ENCODE measurements at regions not wholly inside any gene's neighbourhood (a gene's known extent, or its start where the extent isn't known, plus 50 kb on each side); places are given as distances from the start of the nearest gene placed in this dataset.
"Not testable (repeated sequence)": the region's sequence is repeated elsewhere in the genome, so short reads cannot be mapped to it uniquely, and the experiment has no call there.

DNA sequence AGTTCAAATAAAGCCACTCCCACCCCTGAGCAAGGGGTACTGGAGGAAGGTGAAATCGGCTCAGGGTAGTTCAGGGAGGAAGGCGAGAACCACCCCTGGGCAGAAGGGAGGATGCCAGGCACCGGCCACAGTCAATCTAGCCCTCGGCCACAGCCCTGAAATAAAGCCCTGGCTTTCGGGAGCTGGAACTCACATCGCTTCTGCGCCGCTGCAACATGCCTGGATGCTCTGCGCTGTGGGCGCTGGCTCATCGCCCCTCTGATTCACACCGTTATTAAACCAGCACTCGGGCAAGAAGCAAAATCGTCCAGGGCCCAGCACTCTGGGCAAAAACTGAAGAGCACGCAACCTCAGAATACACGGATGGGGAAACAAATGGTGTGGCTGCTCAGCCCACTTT is 136.9 kb upstream of the RREB1 start:
- no peak for DNase-seq (ENCODE audit: low read depth in 1 of 2, low spot score in 1 of 2)

DNA sequence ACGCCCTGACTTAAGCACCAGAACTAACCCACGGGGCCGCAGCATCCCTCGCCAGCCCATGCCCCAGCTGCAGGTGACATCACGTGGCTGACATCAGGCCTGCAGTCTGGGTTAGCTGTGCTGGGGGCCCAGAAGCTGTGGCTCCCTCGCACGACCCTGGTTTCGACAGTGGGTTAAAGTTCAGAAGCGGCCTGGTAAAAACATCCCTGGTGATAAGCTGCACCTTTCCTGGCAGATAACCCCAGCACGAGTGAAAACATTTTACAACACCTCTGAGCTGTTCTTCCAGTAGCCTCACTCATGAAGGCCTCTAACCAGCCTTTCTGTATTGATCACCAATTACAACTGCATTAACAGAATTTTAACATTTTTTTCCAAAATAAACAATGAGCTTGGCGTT is 136.4 kb upstream of the RREB1 start:
- no peak for DNase-seq (ENCODE audit: low read depth in 1 of 2, low spot score in 1 of 2)

DNA sequence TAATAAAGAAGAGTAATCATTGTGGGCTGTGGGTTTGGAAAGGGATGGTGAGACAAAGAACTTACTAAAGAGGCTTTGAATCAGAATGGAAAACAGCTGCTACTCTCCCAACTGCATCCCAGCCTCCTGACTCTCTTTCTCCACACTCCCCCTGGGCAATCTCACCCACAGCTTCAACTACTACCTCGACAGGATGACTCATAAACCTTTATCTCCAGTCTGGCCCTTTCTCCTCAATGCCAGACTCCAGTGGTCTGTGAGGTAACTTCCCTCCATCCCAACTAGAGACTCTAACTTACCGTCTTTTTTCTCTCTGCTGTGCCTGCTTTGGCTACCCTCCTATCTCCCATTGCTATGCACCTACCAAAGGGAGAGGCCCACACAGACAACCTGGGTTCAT is 135.3 kb upstream of the RREB1 start:
- no peak for DNase-seq (ENCODE audit: low read depth in 1 of 2, low spot score in 1 of 2)

DNA sequence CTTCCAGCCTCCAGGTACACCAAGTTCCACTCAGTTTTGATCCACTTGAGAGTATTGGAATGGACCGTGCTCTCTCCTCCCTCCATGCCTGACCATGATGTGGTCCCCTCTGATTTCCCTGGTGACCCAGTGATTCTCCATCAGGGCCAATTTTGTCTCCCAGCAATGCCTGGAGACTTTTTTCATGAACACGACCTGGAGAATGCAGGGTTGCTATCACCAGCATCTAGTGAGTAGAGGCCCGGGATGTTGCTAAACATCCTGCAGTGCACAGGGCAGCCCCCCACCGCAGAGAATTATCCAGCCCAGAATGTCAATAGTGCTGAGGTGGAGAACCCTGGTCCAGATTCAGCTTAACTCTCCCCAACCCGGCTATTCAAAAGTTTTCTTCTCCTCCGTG is 134.0 kb upstream of the RREB1 start:
- no peak for DNase-seq (ENCODE audit: low read depth in 1 of 2, low spot score in 1 of 2)

DNA sequence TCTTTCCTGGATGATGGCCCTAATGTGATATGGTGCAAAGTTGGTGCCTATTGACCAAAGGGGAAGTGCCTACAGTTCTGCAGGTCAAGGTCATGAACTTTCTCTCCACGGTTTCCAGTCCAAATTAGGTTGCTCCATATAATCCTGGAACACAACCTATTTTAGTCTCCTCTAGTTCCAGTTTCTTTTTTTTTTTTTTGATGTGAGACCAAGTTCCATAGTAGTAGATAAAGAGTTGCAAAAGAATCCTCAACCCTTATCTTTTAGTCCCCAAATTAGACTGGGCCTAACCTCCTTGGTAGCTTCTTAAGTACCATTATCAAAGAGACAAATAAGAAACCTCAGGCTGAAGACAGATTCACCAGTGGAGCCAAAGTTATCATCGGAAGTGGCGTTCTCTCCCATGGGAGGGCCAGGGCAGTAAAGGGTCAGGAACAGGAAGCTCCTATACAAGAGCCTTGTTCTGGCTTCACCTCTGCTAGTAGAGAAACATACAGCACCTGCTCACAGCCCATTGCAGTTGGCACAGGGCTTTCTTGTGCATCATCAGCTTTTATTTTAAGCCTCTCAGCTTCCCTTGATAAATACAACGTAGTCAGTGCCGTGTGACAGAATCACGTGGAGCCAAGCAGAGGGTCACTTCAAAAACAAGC is 132.2 kb upstream of the RREB1 start:
- DNase-seq (ENCODE audit: low read depth in 1 of 2, low spot score in 1 of 2) = no peak

DNA sequence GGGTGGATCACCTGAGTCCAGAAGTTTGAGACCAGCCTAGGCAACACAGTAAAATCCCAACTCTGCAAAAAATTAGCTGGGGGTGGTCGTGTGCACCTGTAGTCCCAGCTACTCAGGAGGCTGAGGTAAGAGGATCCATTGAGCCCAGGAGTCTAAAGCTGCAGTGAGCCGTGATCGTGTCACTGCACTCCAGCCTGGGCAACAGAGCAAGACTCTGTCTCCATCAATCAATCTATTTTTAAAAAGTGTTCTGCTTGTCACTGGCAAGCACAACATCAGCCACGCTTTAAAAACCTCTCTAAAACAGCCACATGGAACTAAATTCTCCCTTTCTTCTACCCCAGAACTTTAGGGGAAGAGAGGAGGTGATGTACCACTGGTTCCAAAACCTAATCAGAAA is 131.6 kb upstream of the RREB1 start:
- no peak for DNase-seq (ENCODE audit: low read depth in 1 of 2, low spot score in 1 of 2)

DNA sequence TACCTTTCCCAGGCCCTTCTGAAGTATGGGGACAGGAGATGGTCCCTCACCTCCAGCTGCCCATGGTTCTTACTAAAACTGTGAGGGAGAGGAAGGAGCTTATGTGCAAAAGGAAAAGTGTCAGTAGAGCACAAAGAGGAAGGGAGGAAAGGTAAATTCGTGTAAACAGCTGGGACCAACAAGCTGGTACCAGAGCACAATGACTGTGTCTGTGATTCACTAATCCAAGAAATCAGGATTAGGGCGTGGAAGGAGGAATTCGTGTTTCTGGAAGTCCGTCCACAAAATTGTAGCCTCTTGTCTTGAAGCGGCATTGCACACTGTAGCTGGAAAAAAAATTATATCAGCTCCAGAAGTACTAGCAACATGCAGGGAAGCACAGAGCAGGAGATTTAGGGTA is 129.0 kb upstream of the RREB1 start:
- no peak for DNase-seq (ENCODE audit: low read depth in 1 of 2, low spot score in 1 of 2)

DNA sequence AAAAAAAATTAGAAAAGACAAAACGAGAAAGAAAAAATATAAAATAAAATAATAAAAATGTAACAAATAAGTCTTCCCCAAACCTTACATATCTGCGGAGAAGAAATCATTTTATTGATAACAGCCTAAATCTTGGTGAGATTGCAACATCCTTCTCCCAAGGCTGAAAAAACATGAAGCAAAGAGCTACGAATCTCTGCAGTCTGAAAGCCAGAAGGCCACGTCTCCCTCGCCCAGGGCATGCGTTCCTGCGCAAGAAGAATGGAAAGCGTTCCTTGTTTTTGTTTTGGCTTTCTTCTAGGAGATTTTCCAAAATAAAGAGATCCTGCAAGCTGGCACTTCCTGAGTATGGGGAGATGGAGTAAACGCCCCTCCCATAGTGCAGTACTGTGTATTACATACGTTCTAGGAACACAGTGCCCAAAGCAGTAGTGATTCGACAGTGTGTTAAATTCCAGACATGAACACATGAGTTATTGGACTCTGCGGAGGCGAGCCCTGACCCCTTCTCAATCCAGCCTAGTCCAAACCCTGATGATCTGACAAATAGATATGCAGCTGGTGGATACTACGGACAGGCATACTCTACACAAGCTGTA is 126.7 kb upstream of the RREB1 start:
- DNase-seq (ENCODE audit: low read depth in 1 of 2, low spot score in 1 of 2) = no peak

DNA sequence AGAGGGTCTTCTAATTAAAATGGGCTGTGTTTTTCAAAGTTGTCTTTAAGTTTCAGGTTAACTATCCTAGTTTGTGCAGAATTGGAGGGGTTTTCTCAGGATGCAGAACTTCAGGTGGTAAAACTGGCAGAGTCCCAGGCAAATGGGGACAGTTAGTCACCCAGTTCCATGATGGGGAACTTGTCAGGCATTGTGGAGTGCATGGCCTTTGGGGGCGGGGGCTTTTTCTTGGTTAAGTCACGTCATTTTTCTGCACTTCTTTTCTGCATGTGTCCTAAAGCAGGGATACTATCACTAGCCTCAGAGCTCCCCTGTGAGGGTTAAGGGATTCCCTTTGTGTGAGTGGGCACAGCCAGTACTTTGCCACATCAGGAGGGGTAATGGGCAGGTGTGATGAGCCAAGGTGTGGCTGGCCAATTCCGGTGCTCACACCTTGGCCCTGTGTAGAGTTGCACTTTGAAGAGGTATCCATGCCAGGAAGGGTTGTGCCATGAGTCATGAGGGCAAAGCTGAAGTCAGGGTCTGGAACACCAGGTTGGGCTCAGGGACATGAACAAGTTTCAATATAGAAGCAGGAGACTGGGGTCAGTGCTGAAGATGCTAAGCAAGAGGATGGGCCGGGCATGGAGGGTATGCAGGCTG is 126.0 kb upstream of the RREB1 start:
- no peak for DNase-seq (ENCODE audit: low read depth in 1 of 2, low spot score in 1 of 2)

DNA sequence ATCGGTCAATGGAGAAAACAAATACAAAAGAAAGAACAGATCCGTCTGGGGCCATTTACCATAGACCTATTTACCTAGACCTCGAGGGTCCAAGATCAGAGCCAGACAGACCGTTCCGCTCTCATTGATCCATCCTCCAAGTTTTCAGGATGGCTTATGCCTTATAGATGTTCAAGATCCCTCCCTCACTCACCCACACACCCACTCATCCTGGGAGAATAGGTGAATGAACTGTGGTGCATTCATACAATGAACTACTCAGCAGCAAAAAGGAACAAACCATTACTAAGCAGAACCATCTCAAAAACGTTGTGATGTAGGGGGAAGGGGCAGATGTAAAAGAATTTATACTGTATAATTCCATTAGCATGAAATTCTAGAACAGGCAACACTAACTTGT is 125.1 kb upstream of the RREB1 start:
- DNase-seq (ENCODE audit: low read depth in 1 of 2, low spot score in 1 of 2) = no peak

DNA sequence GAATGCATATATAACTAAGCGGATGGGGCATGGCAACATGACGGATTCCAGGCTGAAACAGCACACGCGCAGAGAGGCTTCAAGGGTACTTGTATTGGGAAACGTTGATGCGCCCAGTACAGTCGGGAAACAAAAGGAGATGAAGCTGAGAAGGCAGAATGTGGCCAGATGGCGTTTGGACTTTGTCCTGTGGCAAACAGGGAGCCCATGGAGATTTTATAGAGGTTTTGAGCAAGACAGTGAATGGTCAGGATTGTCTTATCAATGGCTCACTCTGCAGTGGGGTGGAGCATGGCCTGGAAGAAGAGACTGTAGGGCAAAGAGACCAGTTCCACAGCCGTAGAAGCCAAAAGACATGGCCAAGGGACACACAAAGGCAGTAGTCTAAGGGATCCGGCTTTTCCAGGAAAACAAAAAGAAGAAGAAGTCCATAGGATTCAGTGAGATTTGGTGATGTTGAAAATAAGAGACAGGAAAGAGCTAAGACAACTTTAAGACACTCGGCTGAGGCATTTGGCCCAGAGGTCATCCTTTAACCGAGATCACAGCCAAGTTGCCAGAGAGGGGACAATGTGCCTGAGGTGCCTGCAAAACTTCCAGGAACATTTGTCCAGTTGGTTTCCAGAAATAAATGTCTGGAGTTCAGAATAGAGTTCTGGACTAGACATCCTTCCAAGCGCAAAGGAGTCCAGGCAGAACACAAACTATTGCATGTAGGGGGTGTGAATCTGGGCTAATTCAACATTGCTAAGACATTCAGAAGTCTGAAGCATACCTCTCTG is 123.0 kb upstream of the RREB1 start:
- DNase-seq (ENCODE audit: low read depth in 1 of 2, low spot score in 1 of 2) = no peak

DNA sequence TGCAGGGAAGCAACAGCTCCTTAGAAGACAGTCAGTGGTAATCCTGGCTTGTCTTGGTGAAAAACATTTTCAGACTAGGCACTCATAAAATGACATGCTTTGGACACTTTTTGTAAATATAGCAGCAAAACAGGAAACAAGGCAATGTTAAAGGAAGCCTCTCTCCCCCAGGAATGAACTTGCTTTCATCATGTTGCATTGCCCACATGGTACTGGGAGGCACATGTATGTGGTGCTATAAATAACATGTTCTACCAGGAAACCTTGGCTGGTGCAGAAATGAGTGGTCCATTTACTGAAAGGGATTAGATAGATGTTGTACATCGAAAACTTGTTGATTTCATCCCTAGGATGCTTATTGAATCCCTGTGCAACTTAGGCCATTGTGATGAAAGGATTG is 121.4 kb upstream of the RREB1 start:
- DNase-seq (ENCODE audit: low read depth in 1 of 2, low spot score in 1 of 2) = no peak

DNA sequence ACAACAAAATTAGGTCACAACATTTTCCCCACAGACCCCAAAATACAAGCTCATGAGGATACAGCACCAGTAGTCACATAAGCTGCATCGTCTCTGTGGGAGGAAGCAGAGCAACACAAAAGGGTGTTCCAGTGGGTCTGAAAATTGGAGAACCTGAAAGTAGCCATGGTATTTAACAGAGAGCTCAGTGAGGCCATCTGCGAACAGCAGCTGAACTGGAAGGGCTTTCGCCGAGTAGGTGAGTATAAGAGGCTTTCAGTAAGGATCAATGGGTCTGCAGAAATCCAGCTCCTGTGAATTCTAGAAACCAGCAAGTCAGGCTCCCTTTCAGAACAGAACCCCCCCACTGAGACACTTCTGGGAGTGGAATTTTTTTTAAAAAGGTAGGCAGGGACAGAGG is 120.0 kb upstream of the RREB1 start:
- DNase-seq (ENCODE audit: low read depth in 1 of 2, low spot score in 1 of 2) = no peak

DNA sequence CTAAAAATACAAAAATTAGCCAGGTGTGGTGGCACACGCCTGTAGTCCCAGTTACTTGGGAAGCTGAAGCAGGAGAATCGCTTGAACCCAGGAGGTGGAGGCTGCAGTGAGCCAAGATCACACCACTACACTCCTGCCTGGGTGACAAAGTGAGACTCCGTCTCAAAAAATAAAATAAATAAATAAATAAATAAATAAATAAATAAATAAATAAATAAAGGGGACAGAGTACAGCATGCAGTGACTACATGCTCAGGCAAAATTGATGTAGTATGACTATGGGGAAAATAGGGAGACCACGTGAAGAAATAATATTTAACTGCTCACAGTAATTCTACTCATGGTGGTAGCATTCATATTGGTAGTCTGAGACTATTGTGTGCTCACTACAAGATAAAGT is 117.7 kb upstream of the RREB1 start:
- not testable (repeated sequence) for DNase-seq (ENCODE audit: low read depth in 1 of 2, low spot score in 1 of 2)

DNA sequence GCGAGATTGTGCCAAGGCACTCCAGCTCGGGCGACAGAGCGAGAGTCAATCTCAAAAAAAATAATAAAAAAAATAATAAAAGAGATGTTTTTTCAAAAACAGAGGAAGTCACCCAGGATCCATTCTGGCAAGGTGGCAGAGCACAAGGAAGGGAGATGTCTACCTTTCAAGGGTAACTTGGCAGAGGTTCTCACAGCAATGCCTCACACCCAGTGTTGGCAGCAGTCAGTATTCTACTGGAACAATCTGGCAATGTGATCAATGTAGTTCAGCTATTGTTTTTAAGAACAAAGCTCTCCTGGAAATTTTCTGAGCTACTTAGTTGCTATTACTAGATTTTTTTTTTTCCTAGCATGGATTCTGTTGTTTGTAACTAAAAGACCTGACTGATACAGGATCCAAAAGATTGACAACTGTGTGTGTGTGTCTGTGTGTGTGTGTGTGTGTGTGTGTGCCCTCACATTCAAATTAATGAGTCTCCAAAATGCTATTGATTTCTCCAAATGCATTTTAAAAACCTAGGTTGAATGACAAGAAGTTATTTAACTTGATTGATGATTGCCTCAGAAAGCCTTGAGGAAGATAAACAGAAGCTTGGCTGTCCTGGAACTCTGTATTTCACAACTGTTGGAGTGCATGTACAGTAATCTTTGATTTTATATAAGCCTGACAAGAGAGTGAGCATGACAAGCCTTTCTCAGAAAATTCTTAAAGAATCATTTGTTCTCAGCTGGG is 114.1 kb upstream of the RREB1 start:
- DNase-seq (ENCODE audit: low read depth in 1 of 2, low spot score in 1 of 2) = no peak

DNA sequence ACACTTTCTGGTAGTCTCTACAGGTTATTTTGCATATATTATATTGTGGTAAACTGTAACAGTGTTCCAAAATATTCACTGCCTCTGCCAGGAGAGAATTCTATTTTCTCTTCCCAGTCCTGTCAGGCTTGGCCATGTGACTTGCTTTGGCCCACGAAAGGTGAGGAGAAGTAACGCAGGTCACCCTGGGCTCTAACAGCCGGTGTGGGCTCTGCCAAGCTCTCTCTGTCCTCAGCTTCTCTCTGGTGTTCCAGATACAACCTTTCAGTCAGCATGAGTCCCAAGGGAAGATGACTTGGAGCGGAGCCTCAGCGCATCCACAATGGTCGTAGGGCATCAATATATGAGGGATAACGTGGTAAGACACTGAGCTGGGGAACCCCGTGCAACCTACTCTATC is 113.0 kb upstream of the RREB1 start:
- no peak for DNase-seq (ENCODE audit: low read depth in 1 of 2, low spot score in 1 of 2)

DNA sequence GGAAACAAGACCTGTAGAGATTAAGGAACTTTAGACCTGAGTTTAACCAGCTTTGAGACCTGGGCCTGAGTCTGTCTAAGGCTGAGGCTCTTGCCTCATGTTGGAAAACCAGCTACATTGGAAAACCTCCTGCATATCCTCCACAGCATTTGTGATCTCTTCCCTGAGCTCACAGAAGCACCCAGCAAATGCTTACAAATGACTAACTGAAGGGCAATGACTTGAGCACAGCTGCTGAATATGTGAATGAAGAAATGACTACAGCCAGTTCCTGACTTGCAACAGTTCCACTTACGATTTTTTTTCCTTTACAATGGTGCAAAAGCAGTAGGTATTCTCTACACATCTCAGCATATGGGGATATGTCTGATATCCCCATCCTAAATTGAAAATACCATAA is 112.4 kb upstream of the RREB1 start:
- DNase-seq (ENCODE audit: low read depth in 1 of 2, low spot score in 1 of 2) = no peak

DNA sequence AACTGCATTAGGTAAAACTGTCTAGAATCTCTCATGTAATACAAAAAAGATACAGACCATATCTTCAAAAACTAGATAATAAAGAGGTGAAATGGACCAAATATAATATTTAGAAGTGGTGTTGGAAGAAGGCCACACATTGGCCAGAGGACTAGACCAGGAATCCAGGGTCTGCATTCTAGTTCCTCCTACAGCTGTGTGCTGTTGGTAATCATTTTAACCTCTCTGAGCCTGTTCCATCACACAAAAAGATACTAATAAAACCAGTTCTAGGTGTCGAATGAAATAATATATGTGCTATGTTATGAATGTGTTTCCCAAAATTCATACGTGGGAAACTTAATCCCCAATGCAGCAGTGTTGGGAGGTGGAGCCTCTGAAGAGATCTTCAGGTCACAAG is 111.6 kb upstream of the RREB1 start:
- DNase-seq (ENCODE audit: low read depth in 1 of 2, low spot score in 1 of 2) = no peak

DNA sequence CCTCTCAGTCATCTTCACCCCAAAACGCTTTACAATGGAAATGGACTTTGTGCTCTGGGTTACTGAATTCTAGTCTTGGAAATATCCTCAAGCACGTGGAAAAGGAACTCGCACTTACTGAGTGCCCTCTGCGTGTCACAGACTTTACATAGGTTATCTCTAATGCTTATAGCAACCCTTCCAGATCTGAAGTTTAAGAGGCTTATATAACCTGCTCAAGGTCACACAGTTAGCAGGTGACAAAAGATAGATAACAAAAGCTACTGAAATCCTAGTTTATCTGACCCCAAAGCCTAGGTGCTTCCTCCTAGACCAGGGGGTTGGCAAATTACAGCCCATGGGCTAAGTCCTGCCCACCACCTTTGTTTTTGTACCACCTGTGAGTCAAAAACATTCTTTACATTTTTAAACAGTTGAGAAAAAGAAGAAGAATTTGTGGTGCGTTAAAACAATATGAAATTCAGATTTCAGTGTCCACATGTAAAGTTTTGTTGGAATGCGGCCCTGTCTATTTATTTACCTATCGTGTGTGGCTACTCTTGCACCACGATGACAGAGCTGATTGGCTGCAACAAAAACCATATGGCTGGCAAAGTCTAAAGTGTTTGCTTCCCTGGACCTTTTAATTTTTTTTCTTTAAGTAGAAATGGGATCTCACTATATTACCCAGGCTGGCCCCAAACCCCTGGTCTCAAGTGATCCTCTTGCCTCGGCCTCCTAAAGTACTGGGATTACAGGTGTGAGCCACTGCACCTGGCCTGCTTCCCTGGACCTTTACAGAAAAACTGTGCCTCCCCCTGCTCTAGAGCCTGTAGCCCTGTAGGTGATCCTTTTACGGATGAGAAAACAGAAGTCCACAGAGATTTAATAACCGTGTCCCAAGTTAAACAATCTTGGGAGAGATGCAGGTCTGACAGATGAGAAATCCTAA is 110.2 kb upstream of the RREB1 start:
- no peak for DNase-seq (ENCODE audit: low read depth in 1 of 2, low spot score in 1 of 2)

DNA sequence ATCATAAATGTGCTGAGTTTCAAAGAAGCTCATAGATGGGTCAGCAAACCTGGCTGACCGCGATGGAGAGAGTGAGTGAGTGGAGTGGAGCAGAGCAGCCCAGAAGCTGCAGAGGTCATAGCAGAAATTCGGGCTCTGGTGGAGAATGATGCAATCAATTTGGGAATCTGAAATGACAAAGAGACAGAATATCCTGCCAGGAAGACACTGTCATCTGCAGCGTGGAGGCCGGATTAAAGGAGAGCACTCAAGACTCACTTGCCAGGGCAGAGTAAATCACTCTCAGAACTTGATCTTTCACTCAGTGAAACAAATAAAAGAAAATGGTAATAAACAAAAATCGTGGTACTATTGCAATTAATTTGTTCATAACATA is 109.6 kb upstream of the RREB1 start:
- no peak for DNase-seq (ENCODE audit: low read depth in 1 of 2, low spot score in 1 of 2)
